ENCODE measurements at regions not wholly inside any gene's neighbourhood (a gene's known extent, or its start where the extent isn't known, plus 50 kb on each side); places are given as distances from the start of the nearest gene placed in this dataset.
"Not testable (repeated sequence)": the region's sequence is repeated elsewhere in the genome, so short reads cannot be mapped to it uniquely, and the experiment has no call there.

DNA sequence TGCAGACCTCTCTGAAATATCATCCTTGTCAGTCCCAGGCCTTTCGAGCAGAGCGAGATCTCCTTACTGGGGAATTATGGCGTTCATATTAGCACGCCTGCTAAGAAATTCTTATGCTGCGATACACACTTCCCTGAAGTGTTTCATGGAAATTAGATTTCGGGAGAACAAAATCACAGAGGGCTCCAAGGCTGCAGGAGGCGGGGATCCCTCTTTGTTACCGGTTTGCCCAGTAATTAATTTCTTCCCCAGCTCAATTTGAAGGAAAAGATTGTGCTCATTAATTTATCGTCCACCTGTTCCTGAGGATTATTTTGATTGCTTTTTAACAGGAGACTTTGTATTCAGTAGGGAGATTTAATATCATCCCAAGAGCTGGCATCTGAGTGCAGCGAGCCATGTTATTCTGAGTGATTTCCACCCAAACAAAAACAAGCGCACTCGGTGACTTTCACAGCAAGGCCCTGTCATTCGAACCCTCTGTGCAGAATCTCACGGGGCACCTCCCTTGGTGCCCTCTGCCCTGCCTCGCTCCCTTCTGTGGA is 202.3 kb upstream of the GALNT2 start:
- Histone ChIP-seq H3K9me3 (no peaks in the 10 kb centered on the region), H3K36me3 (ENCODE audit: control insufficient read depth, insufficient read depth, low read length) (no peaks in the 10 kb centered on the region), H3K4me1 (no peaks in the 10 kb centered on the region), H3K4me3 (ENCODE audit: low read depth, low read length) (no peak overlapping the region), H3K27me3 (replicated peaks; ENCODE audit: control insufficient read depth, insufficient read depth, low read length) (no peaks in the 10 kb centered on the region)
- DNase-seq, result no peak
- no peaks in the 10 kb centered on the region for H3K36me3 Mint-ChIP-seq (ENCODE audit: insufficient read depth, unreplicated experiment)
- TF ChIP-seq, protein P1, sequence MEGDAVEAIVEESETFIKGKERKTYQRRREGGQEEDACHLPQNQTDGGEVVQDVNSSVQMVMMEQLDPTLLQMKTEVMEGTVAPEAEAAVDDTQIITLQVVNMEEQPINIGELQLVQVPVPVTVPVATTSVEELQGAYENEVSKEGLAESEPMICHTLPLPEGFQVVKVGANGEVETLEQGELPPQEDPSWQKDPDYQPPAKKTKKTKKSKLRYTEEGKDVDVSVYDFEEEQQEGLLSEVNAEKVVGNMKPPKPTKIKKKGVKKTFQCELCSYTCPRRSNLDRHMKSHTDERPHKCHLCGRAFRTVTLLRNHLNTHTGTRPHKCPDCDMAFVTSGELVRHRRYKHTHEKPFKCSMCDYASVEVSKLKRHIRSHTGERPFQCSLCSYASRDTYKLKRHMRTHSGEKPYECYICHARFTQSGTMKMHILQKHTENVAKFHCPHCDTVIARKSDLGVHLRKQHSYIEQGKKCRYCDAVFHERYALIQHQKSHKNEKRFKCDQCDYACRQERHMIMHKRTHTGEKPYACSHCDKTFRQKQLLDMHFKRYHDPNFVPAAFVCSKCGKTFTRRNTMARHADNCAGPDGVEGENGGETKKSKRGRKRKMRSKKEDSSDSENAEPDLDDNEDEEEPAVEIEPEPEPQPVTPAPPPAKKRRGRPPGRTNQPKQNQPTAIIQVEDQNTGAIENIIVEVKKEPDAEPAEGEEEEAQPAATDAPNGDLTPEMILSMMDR (IDR thresholded peaks at IDR 0.05; ENCODE audit: insufficient read depth in 1 of 2, low read depth in 1 of 2, low read length in 1 of 2, severe bottlenecking in 1 of 2, unreplicated experiment in 1 of 2), result no peak
- intact Hi-C loops (cut with micrococcal nuclease; ENCODE audit: unreplicated experiment), result no loop called here
- no TSS peak for BruUV-seq (replicated peaks)
- peaks cover 3% of the 10 kb centered on the region for H3K27me3 Mint-ChIP-seq (ENCODE audit: insufficient read depth, unreplicated experiment)
- H3K4me3 Mint-ChIP-seq (ENCODE audit: unreplicated experiment), result no peak overlapping the region
- POLR2A ChIA-PET, result no interaction called here
- no peak overlapping the region for H3K27ac Mint-ChIP-seq (ENCODE audit: unreplicated experiment)
- no peaks in the 10 kb centered on the region for H3K4me1 Mint-ChIP-seq (ENCODE audit: low read depth, unreplicated experiment)
- CTCF ChIA-PET, result no interaction called here
- H3K9me3 Mint-ChIP-seq (ENCODE audit: unreplicated experiment), result no peaks in the 10 kb centered on the region

DNA sequence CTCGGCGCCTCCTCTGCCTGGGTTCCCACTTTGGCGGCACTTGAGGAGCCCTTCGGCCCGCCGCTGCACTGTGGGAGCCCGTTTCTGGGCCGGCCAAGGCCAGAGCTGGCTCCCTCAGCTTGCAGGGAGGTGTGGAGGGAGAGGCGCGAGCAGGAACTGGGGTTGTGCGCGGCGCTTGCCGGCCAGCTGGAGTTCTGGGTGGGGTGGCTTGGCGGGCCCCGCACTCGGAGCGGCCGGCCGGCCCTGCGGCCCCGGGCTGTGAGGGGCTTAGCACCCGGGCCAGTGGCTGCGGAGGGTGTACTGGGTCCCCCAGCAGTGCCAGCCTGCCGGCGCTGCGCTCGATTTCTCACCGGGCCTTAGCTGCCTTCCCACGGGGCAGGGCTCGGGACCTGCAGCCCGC is 201.7 kb upstream of the GALNT2 start:
- H3K4me1 Mint-ChIP-seq (ENCODE audit: low read depth, unreplicated experiment); DNase-seq; POLR2A ChIA-PET; H3K27ac Mint-ChIP-seq (ENCODE audit: unreplicated experiment); H3K9me3 Mint-ChIP-seq (ENCODE audit: unreplicated experiment); CTCF ChIA-PET; H3K36me3 Mint-ChIP-seq (ENCODE audit: insufficient read depth, unreplicated experiment); H3K27me3 Mint-ChIP-seq (ENCODE audit: insufficient read depth, unreplicated experiment); H3K4me3 ChIP-seq (ENCODE audit: low read depth, low read length); H3K4me1 ChIP-seq; H3K4me3 Mint-ChIP-seq (ENCODE audit: unreplicated experiment); H3K36me3 ChIP-seq (ENCODE audit: control insufficient read depth, insufficient read depth, low read length); intact Hi-C loops (cut with micrococcal nuclease; ENCODE audit: unreplicated experiment); H3K9me3 ChIP-seq; H3K27me3 ChIP-seq (replicated peaks; ENCODE audit: control insufficient read depth, insufficient read depth, low read length); BruUV-seq (replicated peaks): not testable (repeated sequence)

DNA sequence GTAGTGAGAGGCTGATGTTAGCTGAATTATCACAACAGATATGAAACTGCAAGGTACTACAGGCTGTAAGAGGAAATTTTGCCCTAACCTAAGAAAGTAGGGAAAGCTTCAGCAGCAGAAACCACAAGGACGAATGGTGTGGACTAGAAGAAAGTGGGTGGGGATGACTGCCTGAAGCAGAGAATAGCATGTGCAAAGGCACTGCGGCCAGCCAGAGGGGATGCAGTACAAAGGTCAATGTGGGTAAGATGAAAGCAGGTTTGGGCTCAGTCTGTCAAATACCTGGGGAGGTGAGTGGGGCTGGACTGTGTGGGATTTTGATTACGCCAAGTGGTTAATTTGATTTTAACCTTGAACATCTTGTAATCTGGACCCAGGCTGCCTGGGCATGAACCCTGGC is 199.3 kb upstream of the GALNT2 start:
- no peaks in the 10 kb centered on the region for H3K4me1 ChIP-seq
- no TSS peak for BruUV-seq (replicated peaks)
- H3K4me3 ChIP-seq (ENCODE audit: low read depth, low read length), result no peak overlapping the region

More for the DNA sequence above, 199.3 kb upstream of the GALNT2 start:
- Mint-ChIP-seq H3K27me3 (ENCODE audit: insufficient read depth, unreplicated experiment) (peaks cover 3% of the 10 kb centered on the region), H3K36me3 (ENCODE audit: insufficient read depth, unreplicated experiment) (no peaks in the 10 kb centered on the region), H3K4me3 (ENCODE audit: unreplicated experiment) (no peak overlapping the region), H3K27ac (ENCODE audit: unreplicated experiment) (no peak overlapping the region), H3K9me3 (ENCODE audit: unreplicated experiment) (no peaks in the 10 kb centered on the region), H3K4me1 (ENCODE audit: low read depth, unreplicated experiment) (no peaks in the 10 kb centered on the region)
- Histone ChIP-seq H3K36me3 (ENCODE audit: control insufficient read depth, insufficient read depth, low read length) (no peaks in the 10 kb centered on the region), H3K27me3 (replicated peaks; ENCODE audit: control insufficient read depth, insufficient read depth, low read length) (no peaks in the 10 kb centered on the region), H3K9me3 (no peaks in the 10 kb centered on the region)
- intact Hi-C loops (cut with micrococcal nuclease; ENCODE audit: unreplicated experiment), result no loop called here
- ChIA-PET POLR2A (no interaction called here), CTCF (no interaction called here)
- TF ChIP-seq, protein P1 (IDR thresholded peaks at IDR 0.05; ENCODE audit: insufficient read depth in 1 of 2, low read depth in 1 of 2, low read length in 1 of 2, severe bottlenecking in 1 of 2, unreplicated experiment in 1 of 2), result no peak
- DNase-seq, result no peak

Measured in Caco-2 (cell line).